H1 (cell line): ENCODE measurements at regions not wholly inside any gene's neighbourhood (a gene's known extent, or its start where the extent isn't known, plus 50 kb on each side); places are given as distances from the start of the nearest gene placed in this dataset.

Experiments
- ATF3 ChIP-seq: IDR thresholded peaks from 2 replicates; pipeline ENCODE4 v1.6.1; 2011; ENCODE audit warnings: low read depth, mild to moderate bottlenecking, low read length; ENCODE audit not compliant: insufficient read depth
- CEBPB ChIP-seq: IDR thresholded peaks from 2 replicates; pipeline ENCODE4 v1.6.1; 2012; ENCODE audit warnings: low read depth, low read length
- POLR2AphosphoS5 ChIP-seq: IDR thresholded peaks from 2 replicates; pipeline ENCODE4 v1.6.1; 2011; ENCODE audit warnings: low read depth, low read length
- RAD21 ChIP-seq, 2 experiments: IDR thresholded peaks in 1 of 2; conservative IDR thresholded peaks in 1 of 2; 2 replicates each; pipeline ENCODE4 v1.6.1; 2011; ENCODE audit warnings: low read depth in 2 of 2, low read length in 2 of 2, improper control_type of control experiment in 1 of 2, inconsistent platforms in 1 of 2, mild to moderate bottlenecking in 1 of 2, moderate library complexity in 1 of 2
- YY1 ChIP-seq: IDR thresholded peaks from 2 replicates; pipeline ENCODE4 v1.6.1; 2011; ENCODE audit warnings: low read depth, mild to moderate bottlenecking, low read length
- ZNF274 ChIP-seq: IDR thresholded peaks from 2 replicates; pipeline ENCODE4 v1.7.0; 2012; ENCODE audit warnings: low read length, borderline replicate concordance; ENCODE audit errors: extremely low read depth

- TF ChIP-seq POLR2AphosphoS5 (no peak), RAD21 (IDR thresholded peaks at IDR 0.05 in 1 of 2, conservative IDR thresholded peaks at IDR 0.05 in 1 of 2; ENCODE audit: low read depth in 2 of 2, low read length in 2 of 2) (0 out of 4 replicates have a peak, but pooled peaks of 1 of the 2 experiments have one; percentile 2), YY1 (no peak), ZNF274 (no peak), ATF3 (no peak), CEBPB (no peak)
Observed at GRCh38 chr6:76701610-76702009, 629.1 kb upstream of the IMPG1 start.
